IMR-90 (cell line): ENCODE measurements at regions not wholly inside any gene's neighbourhood (a gene's known extent, or its start where the extent isn't known, plus 50 kb on each side); places are given as distances from the start of the nearest gene placed in this dataset.

Source experiments
- ATAC-seq: fragments of 200-7000 bp; cut with Tn5 transposase; 2 replicates; pipeline ENCODE4 v1.9.1; 2020; ENCODE audit warnings: low read depth, mild to moderate bottlenecking, moderate library complexity
- BruUV-seq: library from RNA; stranded (reverse); fragments of 400-500 nt; replicated peaks from 2 replicates; lab custom pipeline; 2021; lab: Mats Ljungman, UMichigan
- CTCF ChIA-PET: fragments of 300-600 bp; formaldehyde crosslinking; extraction: SDS; loops from one replicate; lab custom pipeline; 2021; ENCODE audit warnings: antibody characterized with exemption; lab: Yijun Ruan, JAX
- POLR2A ChIA-PET: fragments of 300-600 bp; sonication (Branson Sonifier 250); formaldehyde crosslinking; loops from one replicate; lab custom pipeline; 2022; ENCODE audit warnings: antibody characterized with exemption; ENCODE audit not compliant: unreplicated experiment; lab: Charles Lee
- DNase-seq: peaks from one replicate; pipeline ENCODE4 v3.0.0; 2013
- H2AFZ ChIP-seq: replicated peaks from 2 replicates; pipeline ENCODE3; 2013; ENCODE audit warnings: low read length, mild to moderate bottlenecking; ENCODE audit not compliant: poor library complexity
- H2AK5ac ChIP-seq: 2 replicates; pipeline ENCODE4 v1.6.1; 2013; ENCODE audit warnings: low read depth, low read length, inconsistent platforms
- H2AK9ac ChIP-seq: replicated peaks from 2 replicates; pipeline ENCODE3; 2013; ENCODE audit warnings: mild to moderate bottlenecking, low read depth, low read length, moderate library complexity; ENCODE audit not compliant: poor library complexity
- H2BK120ac ChIP-seq: 2 replicates; pipeline ENCODE4 v1.6.1; 2013; ENCODE audit warnings: low read depth, low read length, inconsistent platforms
- H2BK15ac ChIP-seq: 3 replicates; pipeline ENCODE4 v1.6.1; 2013; ENCODE audit warnings: low read depth, low read length, inconsistent platforms
- H2BK20ac ChIP-seq: 2 replicates; pipeline ENCODE4 v1.6.1; 2013; ENCODE audit warnings: low read depth, mild to moderate bottlenecking, inconsistent platforms, low read length, moderate library complexity
- H2BK5ac ChIP-seq: 2 replicates; pipeline ENCODE4 v1.6.1; 2013; ENCODE audit warnings: mild to moderate bottlenecking, low read depth, low read length, inconsistent platforms; ENCODE audit not compliant: poor library complexity, severe bottlenecking
- H3K14ac ChIP-seq: replicated peaks from 2 replicates; pipeline ENCODE4 v1.6.1; 2013; ENCODE audit warnings: low read depth, low read length, inconsistent platforms
- H3K18ac ChIP-seq: 2 replicates; pipeline ENCODE4 v1.6.1; 2013; ENCODE audit warnings: low read depth, low read length, control low read depth
- H3K23ac ChIP-seq: 2 replicates; pipeline ENCODE4 v1.6.1; 2013; ENCODE audit warnings: low read depth, low read length, inconsistent platforms
- H3K27ac ChIP-seq: 2 replicates; pipeline ENCODE4 v1.5.1; 2013; ENCODE audit warnings: mild to moderate bottlenecking, control low read depth, low read length; ENCODE audit not compliant: insufficient read depth
- H3K27me3 ChIP-seq: 2 replicates; pipeline ENCODE4 v1.6.1; 2013; ENCODE audit warnings: low read length; ENCODE audit not compliant: control insufficient read depth, insufficient read depth
- H3K36me3 ChIP-seq: 2 replicates; pipeline ENCODE4 v1.6.1; 2013; ENCODE audit warnings: low read length, mixed read lengths; ENCODE audit not compliant: control insufficient read depth, insufficient read depth
- H3K4ac ChIP-seq: 2 replicates; pipeline ENCODE4 v1.6.1; 2013; ENCODE audit warnings: low read depth, low read length, inconsistent platforms
- H3K4me1 ChIP-seq: 2 replicates; pipeline ENCODE4 v1.6.1; 2013; ENCODE audit warnings: low read length, mixed read lengths; ENCODE audit not compliant: control insufficient read depth, insufficient read depth
- H3K4me2 ChIP-seq: 2 replicates; pipeline ENCODE4 v1.6.1; 2013; ENCODE audit warnings: low read depth, mild to moderate bottlenecking, control low read depth, low read length, moderate library complexity
- H3K4me3 ChIP-seq: 2 replicates; pipeline ENCODE4 v1.5.1; 2013; ENCODE audit warnings: low read depth, mild to moderate bottlenecking, control low read depth, low read length, moderate library complexity; ENCODE audit not compliant: insufficient read depth
- H3K56ac ChIP-seq: 2 replicates; pipeline ENCODE4 v1.6.1; 2013; ENCODE audit warnings: low read length, inconsistent platforms; ENCODE audit not compliant: insufficient read depth; ENCODE audit errors: extremely low read depth
- H3K79me1 ChIP-seq, 2 experiments: 2 replicates each; pipeline ENCODE4 v1.6.1; 2013; ENCODE audit warnings: low read length in 2 of 2, inconsistent platforms in 1 of 2, low read depth in 1 of 2
- H3K9ac ChIP-seq: 2 replicates; pipeline ENCODE4 v1.6.1; 2013; ENCODE audit warnings: low read depth, low read length, control low read depth
- H3K9me1 ChIP-seq: 2 replicates; pipeline ENCODE4 v1.6.1; 2013; ENCODE audit warnings: low read length, inconsistent platforms; ENCODE audit not compliant: insufficient read depth
- H3K9me3 ChIP-seq: 2 replicates; pipeline ENCODE4 v1.6.1; 2013; ENCODE audit warnings: low read length; ENCODE audit not compliant: control insufficient read depth, insufficient read depth
- H4K20me1 ChIP-seq: 2 replicates; pipeline ENCODE4 v1.6.1; 2013; ENCODE audit warnings: low read length, inconsistent platforms; ENCODE audit not compliant: insufficient read depth
- H4K5ac ChIP-seq: 2 replicates; pipeline ENCODE4 v1.6.1; 2013; ENCODE audit warnings: mild to moderate bottlenecking, low read depth, low read length, control low read depth
- H4K8ac ChIP-seq, 2 experiments: 2 replicates each; pipeline ENCODE4 v1.6.1; 2013; ENCODE audit warnings: low read depth in 2 of 2, low read length in 2 of 2, control low read depth in 1 of 2, inconsistent platforms in 1 of 2
- H4K91ac ChIP-seq: 2 replicates; pipeline ENCODE4 v1.6.1; 2013; ENCODE audit warnings: low read depth, low read length, inconsistent platforms; ENCODE audit not compliant: insufficient read depth
- BHLHE40 ChIP-seq: fragments of 150-350 bp; IDR thresholded peaks from 2 replicates; pipeline ENCODE4 v1.6.1; 2016; ENCODE audit warnings: mild to moderate bottlenecking, low read depth, low read length
- CEBPB ChIP-seq: IDR thresholded peaks from 2 replicates; pipeline ENCODE4 v1.6.1; 2012; ENCODE audit warnings: low read depth, low read length, improper control_type of control experiment
- CHD1 ChIP-seq: IDR thresholded peaks from 2 replicates; pipeline ENCODE4 v1.6.1; 2012; ENCODE audit warnings: low read depth, low read length, improper control_type of control experiment
- ELK1 ChIP-seq: fragments of 150-350 bp; IDR thresholded peaks from 2 replicates; pipeline ENCODE4 v1.6.1; 2016; ENCODE audit warnings: low read depth, mild to moderate bottlenecking, low read length, moderate library complexity, borderline replicate concordance
- FOS ChIP-seq: fragments of 150-350 bp; IDR thresholded peaks from 2 replicates; pipeline ENCODE4 v1.6.1; 2016; ENCODE audit warnings: low read depth, low read length
- MAFK ChIP-seq: IDR thresholded peaks from 2 replicates; pipeline ENCODE4 v1.6.1; 2012; ENCODE audit warnings: low read depth, low read length, improper control_type of control experiment
- MAZ ChIP-seq: IDR thresholded peaks from 2 replicates; pipeline ENCODE4 v1.6.1; 2012; ENCODE audit warnings: low read depth, mild to moderate bottlenecking, low read length, improper control_type of control experiment, moderate library complexity, borderline replicate concordance
- MXI1 ChIP-seq: IDR thresholded peaks from 2 replicates; pipeline ENCODE4 v1.6.1; 2012; ENCODE audit warnings: low read depth, mild to moderate bottlenecking, low read length, moderate library complexity, borderline replicate concordance
- NFE2L2 ChIP-seq: fragments of 150-350 bp; IDR thresholded peaks from 2 replicates; pipeline ENCODE4 v1.6.1; 2016; ENCODE audit warnings: low read depth, mild to moderate bottlenecking, low read length
- POLR2A ChIP-seq: IDR thresholded peaks from 2 replicates; pipeline ENCODE4 v1.6.1; 2012; ENCODE audit warnings: mild to moderate bottlenecking, low read depth, low read length
- RAD21 ChIP-seq: IDR thresholded peaks from 2 replicates; pipeline ENCODE4 v1.6.1; 2012; ENCODE audit warnings: low read length, improper control_type of control experiment
- RCOR1 ChIP-seq: IDR thresholded peaks from 2 replicates; pipeline ENCODE4 v1.6.1; 2012; ENCODE audit warnings: mild to moderate bottlenecking, low read length, improper control_type of control experiment; ENCODE audit not compliant: insufficient replicate concordance
- RFX5 ChIP-seq: IDR thresholded peaks from 2 replicates; pipeline ENCODE4 v1.8.0; 2012; ENCODE audit warnings: low read depth, mild to moderate bottlenecking, low read length, moderate library complexity
- SMC3 ChIP-seq: fragments of 150-350 bp; IDR thresholded peaks from 2 replicates; pipeline ENCODE4 v1.6.1; 2016; ENCODE audit warnings: low read depth, mild to moderate bottlenecking, antibody characterized with exemption, low read length, moderate library complexity
- USF2 ChIP-seq: fragments of 150-350 bp; IDR thresholded peaks from 2 replicates; pipeline ENCODE4 v1.6.1; 2017; ENCODE audit warnings: mild to moderate bottlenecking, antibody characterized with exemption, low read length, low read depth
- WGBS, 2 experiments: methylation state at CpG; one replicate each; pipeline versions ENCODE4 v1.1.5 to v1.1.7; 2013; ENCODE audit warnings: missing lambda C conversion rate in 2 of 2; ENCODE audit not compliant: insufficient read length in 1 of 2; ENCODE audit errors: extremely low coverage in 2 of 2; 5-methylcytosine and 5-hydroxymethylcytosine counted together
- dilution Hi-C: fragments of 300-500 bp; cut with HindIII; formaldehyde crosslinking; loops from one replicate; pipeline ENCODE4 v1.14.3; 2018; ENCODE audit warnings: low sequenced_read_pairs; ENCODE audit not compliant: unreplicated experiment
- in situ Hi-C: fragments of 300-500 bp; cut with MboI; formaldehyde crosslinking; loops from 3 replicates; pipeline ENCODE4 v1.14.3; 2019; ENCODE audit warnings: low sequenced_read_pairs, inconsistent platforms, mixed read lengths
- intact Hi-C: fragments of 100-400 bp; cut with micrococcal nuclease; formaldehyde crosslinking; loops from 2 replicates; pipeline ENCODE4 v1.10.0; 2022
- TF ChIP-seq, protein P1 (sequence below): conservative IDR thresholded peaks from 2 replicates; pipeline ENCODE4 v1.5.1; 2012; ENCODE audit warnings: mild to moderate bottlenecking, low read depth, low read length, improper control_type of control experiment

- ATAC-seq (no peak), DNase-seq (no peak)
- H3K9ac ChIP-seq = no peak overlapping the region
- no peak overlapping the region for H2AFZ ChIP-seq
- peaks cover 12% of the 10 kb centered on the region for H3K9me3 ChIP-seq
- H3K56ac ChIP-seq = no peak overlapping the region
- POLR2A ChIA-PET = no interaction called here
- no peaks in the 10 kb centered on the region for H4K20me1 ChIP-seq
- H3K36me3 ChIP-seq = no peaks in the 10 kb centered on the region
- H2BK120ac ChIP-seq = no peak overlapping the region
- no peak overlapping the region for H2BK5ac ChIP-seq
- no peak overlapping the region for H4K91ac ChIP-seq
- CTCF ChIA-PET = interaction anchor here (0.6 kb wide), 1 partner anchor 1441 kb away, joined by 6 read pairs; no protein-coding TSS in a partner anchor
- no peak overlapping the region for H2AK5ac ChIP-seq
- 31% methylated on average over 2 of the region's 6 CpGs; no CpG with 5 or more reads in 1 of the 2 experiments for WGBS, 2 experiments
- no peak overlapping the region for H3K23ac ChIP-seq
- in situ Hi-C loops = no loop called here
- H3K14ac ChIP-seq = no peak overlapping the region
- H3K4me2 ChIP-seq = no peak overlapping the region
- no peaks in the 10 kb centered on the region for H3K9me1 ChIP-seq
- no peak overlapping the region for H2AK9ac ChIP-seq
- dilution Hi-C loops = no loop called here
- H3K27me3 ChIP-seq = no peaks in the 10 kb centered on the region
- H3K18ac ChIP-seq = no peak overlapping the region
- intact Hi-C loops = no loop called here
- H3K79me1 ChIP-seq = no peaks in the 10 kb centered on the region
- H4K8ac ChIP-seq = no peak overlapping the region
- H3K4me3 ChIP-seq = no peak overlapping the region
- TF ChIP-seq CHD1 = no peak
- TF ChIP-seq MAZ = no peak
- TF ChIP-seq FOS = no peak
- TF ChIP-seq SMC3 = no peak
- TF ChIP-seq NFE2L2 = no peak
- TF ChIP-seq RFX5 = no peak
- TF ChIP-seq MXI1 = no peak
- TF ChIP-seq BHLHE40 = no peak
- TF ChIP-seq POLR2A = no peak
- TF ChIP-seq ELK1 = no peak
- no peak for TF ChIP-seq MAFK
- TF ChIP-seq RCOR1 = no peak
- TF ChIP-seq USF2 = no peak
- TF ChIP-seq RAD21 = no peak
- TF ChIP-seq, protein P1, sequence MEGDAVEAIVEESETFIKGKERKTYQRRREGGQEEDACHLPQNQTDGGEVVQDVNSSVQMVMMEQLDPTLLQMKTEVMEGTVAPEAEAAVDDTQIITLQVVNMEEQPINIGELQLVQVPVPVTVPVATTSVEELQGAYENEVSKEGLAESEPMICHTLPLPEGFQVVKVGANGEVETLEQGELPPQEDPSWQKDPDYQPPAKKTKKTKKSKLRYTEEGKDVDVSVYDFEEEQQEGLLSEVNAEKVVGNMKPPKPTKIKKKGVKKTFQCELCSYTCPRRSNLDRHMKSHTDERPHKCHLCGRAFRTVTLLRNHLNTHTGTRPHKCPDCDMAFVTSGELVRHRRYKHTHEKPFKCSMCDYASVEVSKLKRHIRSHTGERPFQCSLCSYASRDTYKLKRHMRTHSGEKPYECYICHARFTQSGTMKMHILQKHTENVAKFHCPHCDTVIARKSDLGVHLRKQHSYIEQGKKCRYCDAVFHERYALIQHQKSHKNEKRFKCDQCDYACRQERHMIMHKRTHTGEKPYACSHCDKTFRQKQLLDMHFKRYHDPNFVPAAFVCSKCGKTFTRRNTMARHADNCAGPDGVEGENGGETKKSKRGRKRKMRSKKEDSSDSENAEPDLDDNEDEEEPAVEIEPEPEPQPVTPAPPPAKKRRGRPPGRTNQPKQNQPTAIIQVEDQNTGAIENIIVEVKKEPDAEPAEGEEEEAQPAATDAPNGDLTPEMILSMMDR = no peak
- TF ChIP-seq CEBPB = no peak
- H2BK15ac ChIP-seq = no peak overlapping the region
- H4K5ac ChIP-seq = no peak overlapping the region
- H2BK20ac ChIP-seq = no peak overlapping the region
- no peaks in the 10 kb centered on the region for H3K4me1 ChIP-seq
- no peak overlapping the region for H3K4ac ChIP-seq
- H3K27ac ChIP-seq = no peak overlapping the region
- BruUV-seq = no TSS peak
These were observed 54.1 kb upstream of the NXPH1 start for GRCh38 chr7:8379264-8379663.
